Esophagus (tissue), 2 donors: ENCODE measurements at regions not wholly inside any gene's neighbourhood (a gene's known extent, or its start where the extent isn't known, plus 50 kb on each side); places are given as distances from the start of the nearest gene placed in this dataset.

Experiments
- H3K27ac ChIP-seq, 2 donors: one replicate each; pipeline ENCODE4 v1.5.1; 2013; ENCODE audit warnings: low read depth in 2 of 2, mild to moderate bottlenecking in 2 of 2, inconsistent platforms in 1 of 2, low read length in 1 of 2, moderate library complexity in 1 of 2
- H3K27me3 ChIP-seq, 2 donors: one replicate each; pipeline ENCODE4 v1.6.1; 2013; ENCODE audit warnings: low read length in 2 of 2, control low read depth in 1 of 2, mild to moderate bottlenecking in 1 of 2; ENCODE audit not compliant: insufficient read depth in 2 of 2, control insufficient read depth in 1 of 2
- H3K36me3 ChIP-seq, 2 donors: one replicate each; pipeline ENCODE4 v1.6.1; 2013; ENCODE audit warnings: low read length in 1 of 2; ENCODE audit not compliant: control insufficient read depth in 2 of 2, insufficient read depth in 2 of 2
- H3K4me1 ChIP-seq, 2 donors: one replicate each; pipeline ENCODE4 v1.6.1; 2013; ENCODE audit warnings: low read length in 1 of 2; ENCODE audit not compliant: control insufficient read depth in 2 of 2, insufficient read depth in 2 of 2
- H3K4me3 ChIP-seq, 2 donors: one replicate each; pipeline ENCODE4 v1.5.1; 2013; ENCODE audit warnings: low read length in 2 of 2, mild to moderate bottlenecking in 2 of 2, low read depth in 1 of 2, moderate library complexity in 1 of 2
- H3K9me3 ChIP-seq, 2 donors: one replicate each; pipeline ENCODE4 v1.6.1; 2013; ENCODE audit warnings: mild to moderate bottlenecking in 2 of 2, low read depth in 1 of 2, low read length in 1 of 2, moderate library complexity in 1 of 2; ENCODE audit not compliant: control insufficient read depth in 2 of 2, insufficient read depth in 1 of 2
- WGBS, 2 donors: extraction: QIAGEN DNeasy Blood & Tissue Kit; methylation state at CpG; one replicate each; pipeline ENCODE4 v1.1.7; 2013; 5-methylcytosine and 5-hydroxymethylcytosine counted together
- donor health status: healthy with polysubstance abuse.
- donor health status: Bipolar disorder and iron deficiency.

GRCh38 chr16:86919578-86920305 lies 341.4 kb downstream of the FOXL1 start:
- no peak overlapping the region for H3K4me3 ChIP-seq
- H3K9me3 ChIP-seq, result peaks cover 0 to 15% of the 10 kb centered on the region in 2 donors
- H3K27ac ChIP-seq, result no peak overlapping the region
- WGBS, 2 donors, result 69 to 81% methylated on average over 28 of the region's 28 CpGs
- H3K4me1 ChIP-seq, result no peaks in the 10 kb centered on the region
- H3K27me3 ChIP-seq, result no peaks in the 10 kb centered on the region
- H3K36me3 ChIP-seq, result no peaks in the 10 kb centered on the region

- Histone ChIP-seq H3K36me3 (no peaks in the 10 kb centered on the region), H3K27ac (no peak overlapping the region), H3K27me3 (no peaks in the 10 kb centered on the region), H3K9me3 (peaks cover 0 to 15% of the 10 kb centered on the region in 2 donors), H3K4me3 (no peak overlapping the region), H3K4me1 (no peaks in the 10 kb centered on the region)
- WGBS, 2 donors, result 94 to 96% methylated on average over 4 of the region's 4 CpGs
Measured at GRCh38 chr16:86921289-86921688, 342.9 kb downstream of the FOXL1 start.

GRCh38 chr16:86922311-86922710 lies 344.0 kb downstream of the FOXL1 start:
- H3K27me3 ChIP-seq, result no peaks in the 10 kb centered on the region
- H3K4me1 ChIP-seq, result no peaks in the 10 kb centered on the region
- H3K9me3 ChIP-seq, result peaks cover 0 to 15% of the 10 kb centered on the region in 2 donors
- H3K4me3 ChIP-seq, result no peak overlapping the region
- H3K27ac ChIP-seq, result no peak overlapping the region
- H3K36me3 ChIP-seq, result no peaks in the 10 kb centered on the region
- 66 to 74% methylated on average over 7 of the region's 7 CpGs for WGBS, 2 donors

GRCh38 chr16:86923656-86924055 lies 345.3 kb downstream of the FOXL1 start:
- no peaks in the 10 kb centered on the region for H3K27me3 ChIP-seq
- H3K27ac ChIP-seq, result no peak overlapping the region
- no peaks in the 10 kb centered on the region for H3K4me1 ChIP-seq
- H3K9me3 ChIP-seq, result peaks cover 0 to 15% of the 10 kb centered on the region in 2 donors
- 79 to 84% methylated on average over 4 of the region's 4 CpGs for WGBS, 2 donors
- no peaks in the 10 kb centered on the region for H3K36me3 ChIP-seq
- no peak overlapping the region for H3K4me3 ChIP-seq

GRCh38 chr16:86924537-86924936 lies 346.2 kb downstream of the FOXL1 start:
- no peaks in the 10 kb centered on the region for H3K36me3 ChIP-seq
- no peaks in the 10 kb centered on the region for H3K27me3 ChIP-seq
- H3K4me3 ChIP-seq, result no peak overlapping the region
- H3K9me3 ChIP-seq, result peaks cover 0 to 15% of the 10 kb centered on the region in 2 donors
- H3K4me1 ChIP-seq, result no peaks in the 10 kb centered on the region
- H3K27ac ChIP-seq, result no peak overlapping the region
- 68% methylated on average over 6 of the region's 6 CpGs for WGBS, 2 donors

GRCh38 chr16:86925067-86925791 lies 346.9 kb downstream of the FOXL1 start:
- 41 to 51% methylated on average over 18 of the region's 18 CpGs for WGBS, 2 donors
- Histone ChIP-seq H3K27ac (no peak overlapping the region), H3K36me3 (no peaks in the 10 kb centered on the region), H3K27me3 (no peaks in the 10 kb centered on the region), H3K4me1 (no peaks in the 10 kb centered on the region), H3K4me3 (no peak overlapping the region), H3K9me3 (peaks cover 0 to 10% of the 10 kb centered on the region in 2 donors)

- H3K4me1 ChIP-seq, result no peaks in the 10 kb centered on the region
- H3K27me3 ChIP-seq, result no peaks in the 10 kb centered on the region
- H3K9me3 ChIP-seq, result peaks cover 0 to 1% of the 10 kb centered on the region in 2 donors
- WGBS, 2 donors, result 78 to 83% methylated on average over 30 of the region's 30 CpGs
- H3K36me3 ChIP-seq, result no peaks in the 10 kb centered on the region
- H3K4me3 ChIP-seq, result no peak overlapping the region
- no peak overlapping the region for H3K27ac ChIP-seq
Measured at GRCh38 chr16:86926181-86927094, 348.1 kb downstream of the FOXL1 start.

GRCh38 chr16:86927699-86928098 lies 349.4 kb downstream of the FOXL1 start:
- WGBS, 2 donors, result 91 to 92% methylated on average over 3 of the region's 3 CpGs
- H3K27me3 ChIP-seq, result no peaks in the 10 kb centered on the region

GRCh38 chr16:86928523-86929011 lies 350.2 kb downstream of the FOXL1 start:
- Histone ChIP-seq H3K9me3 (peaks cover 0 to 5% of the 10 kb centered on the region in 2 donors), H3K4me1 (peaks cover 0 to 5% of the 10 kb centered on the region in 2 donors), H3K36me3 (no peaks in the 10 kb centered on the region), H3K27ac (no peak overlapping the region), H3K27me3 (no peaks in the 10 kb centered on the region), H3K4me3 (no peak overlapping the region)
- WGBS, 2 donors, result 45 to 57% methylated on average over 9 of the region's 9 CpGs

More at GRCh38 chr16:86927699-86928098, 349.4 kb downstream of the FOXL1 start:
- Histone ChIP-seq H3K9me3 (peaks cover 0 to 5% of the 10 kb centered on the region in 2 donors), H3K36me3 (no peaks in the 10 kb centered on the region), H3K27ac (no peak overlapping the region), H3K4me1 (peaks cover 0 to 5% of the 10 kb centered on the region in 2 donors), H3K4me3 (no peak overlapping the region)
